ENCODE measurements at regions not wholly inside any gene's neighbourhood (a gene's known extent, or its start where the extent isn't known, plus 50 kb on each side); places are given as distances from the start of the nearest gene placed in this dataset.
"Not testable (repeated sequence)": the region's sequence is repeated elsewhere in the genome, so short reads cannot be mapped to it uniquely, and the experiment has no call there.

- not testable (repeated sequence) for TF ChIP-seq CTCF (conservative IDR thresholded peaks at IDR 0.05); ZFX (IDR thresholded peaks at IDR 0.05)
Observed at GRCh38 chr15:98088307-98088945, 127.9 kb downstream of the ARRDC4 start.
